Activated CD4-positive, alpha-beta T cell treated with anti-CD3 and anti-CD28 coated beads, Interleukin-2, amount 10 ng/mL, durations not matched to agents 7 days and 5 days (primary cell): ENCODE measurements at regions not wholly inside any gene's neighbourhood (a gene's known extent, or its start where the extent isn't known, plus 50 kb on each side); places are given as distances from the start of the nearest gene placed in this dataset.

Source experiments
- CTCF ChIA-PET: fragments of 350-600 bp; sonication (Branson Sonifier 250); formaldehyde crosslinking; loops from one replicate; lab custom pipeline; 2021; ENCODE audit warnings: antibody characterized with exemption; lab: Charles Lee
- POLR2A ChIA-PET: fragments of 350-600 bp; sonication (Branson Sonifier 250); formaldehyde crosslinking; loops from one replicate; lab custom pipeline; 2021; ENCODE audit warnings: antibody characterized with exemption; lab: Charles Lee
- DNase-seq: peaks from one replicate; pipeline ENCODE4 v3.0.0-alpha.2; 2020
- H3K27ac Mint-ChIP-seq: one replicate; pipeline ENCODE4 v1.8.0; 2021; ENCODE audit warnings: mild to moderate bottlenecking, moderate library complexity, mixed read lengths
- H3K27me3 Mint-ChIP-seq: one replicate; pipeline ENCODE4 v1.8.0; 2021; ENCODE audit warnings: mixed read lengths
- H3K36me3 Mint-ChIP-seq: one replicate; pipeline ENCODE4 v1.8.0; 2021; ENCODE audit warnings: low read depth, mixed read lengths
- H3K4me1 Mint-ChIP-seq: one replicate; pipeline ENCODE4 v1.8.0; 2021; ENCODE audit warnings: mixed read lengths
- H3K4me3 Mint-ChIP-seq: one replicate; pipeline ENCODE4 v1.8.0; 2021; ENCODE audit warnings: mild to moderate bottlenecking, moderate library complexity, mixed read lengths
- H3K9me3 Mint-ChIP-seq: one replicate; pipeline ENCODE4 v1.8.0; 2021; ENCODE audit warnings: mixed read lengths

- POLR2A ChIA-PET, result no interaction called here
- Mint-ChIP-seq H3K27me3 (no peaks in the 10 kb centered on the region), H3K4me1 (no peaks in the 10 kb centered on the region), H3K9me3 (no peaks in the 10 kb centered on the region), H3K4me3 (no peak overlapping the region), H3K27ac (no peak overlapping the region), H3K36me3 (no peaks in the 10 kb centered on the region)
- CTCF ChIA-PET, result no interaction called here
- DNase-seq, result no peak
Measured at GRCh38 chr10:126842836-126843235, 62.4 kb upstream of the DOCK1 start.

GRCh38 chr10:126843299-126843934 is 61.8 kb upstream of the DOCK1 start:
- H3K27me3 Mint-ChIP-seq, result no peaks in the 10 kb centered on the region
- H3K4me3 Mint-ChIP-seq, result no peak overlapping the region
- no peaks in the 10 kb centered on the region for H3K36me3 Mint-ChIP-seq
- no peak for DNase-seq
- no peak overlapping the region for H3K27ac Mint-ChIP-seq
- ChIA-PET POLR2A (no interaction called here), CTCF (no interaction called here)
- no peaks in the 10 kb centered on the region for H3K4me1 Mint-ChIP-seq
- no peaks in the 10 kb centered on the region for H3K9me3 Mint-ChIP-seq

- H3K27me3 Mint-ChIP-seq, result no peaks in the 10 kb centered on the region
- ChIA-PET POLR2A (no interaction called here), CTCF (interaction anchor here (0.5 kb wide), 1 partner anchor 368 kb away, joined by 3 read pairs; no protein-coding TSS in a partner anchor)
- DNase-seq, result no peak
- H3K4me1 Mint-ChIP-seq, result no peaks in the 10 kb centered on the region
- H3K4me3 Mint-ChIP-seq, result no peak overlapping the region
- no peak overlapping the region for H3K27ac Mint-ChIP-seq
- no peaks in the 10 kb centered on the region for H3K36me3 Mint-ChIP-seq
- H3K9me3 Mint-ChIP-seq, result no peaks in the 10 kb centered on the region
Measured at GRCh38 chr10:126844406-126844805, 60.8 kb upstream of the DOCK1 start.

GRCh38 chr10:126846469-126846868 is 58.8 kb upstream of the DOCK1 start:
- no peaks in the 10 kb centered on the region for H3K9me3 Mint-ChIP-seq
- H3K27ac Mint-ChIP-seq, result no peak overlapping the region
- H3K36me3 Mint-ChIP-seq, result no peaks in the 10 kb centered on the region
- no peak overlapping the region for H3K4me3 Mint-ChIP-seq
- ChIA-PET POLR2A (no interaction called here), CTCF (no interaction called here)
- no peaks in the 10 kb centered on the region for H3K4me1 Mint-ChIP-seq
- DNase-seq, result no peak
- no peaks in the 10 kb centered on the region for H3K27me3 Mint-ChIP-seq

- Mint-ChIP-seq H3K27ac (no peak overlapping the region), H3K4me3 (no peak overlapping the region), H3K9me3 (no peaks in the 10 kb centered on the region), H3K27me3 (no peaks in the 10 kb centered on the region), H3K36me3 (no peaks in the 10 kb centered on the region), H3K4me1 (no peaks in the 10 kb centered on the region)
- CTCF ChIA-PET, result no interaction called here
- POLR2A ChIA-PET, result interaction anchor here (0.6 kb wide), 1 partner anchor 879 kb away, joined by 3 read pairs; no protein-coding TSS in a partner anchor
- DNase-seq, result no peak
Measured at GRCh38 chr10:126846959-126847358, 58.3 kb upstream of the DOCK1 start.

GRCh38 chr10:126847666-126848065 is 57.6 kb upstream of the DOCK1 start:
- ChIA-PET CTCF (no interaction called here), POLR2A (interaction anchor here (0.6 kb wide), 1 partner anchor 880 kb away, joined by 3 read pairs; no protein-coding TSS in a partner anchor)
- H3K36me3 Mint-ChIP-seq, result no peaks in the 10 kb centered on the region
- no peaks in the 10 kb centered on the region for H3K9me3 Mint-ChIP-seq
- no peaks in the 10 kb centered on the region for H3K27me3 Mint-ChIP-seq
- H3K4me3 Mint-ChIP-seq, result no peak overlapping the region
- H3K27ac Mint-ChIP-seq, result no peak overlapping the region
- no peaks in the 10 kb centered on the region for H3K4me1 Mint-ChIP-seq
- DNase-seq, result no peak

GRCh38 chr10:126849646-126850045 is 55.6 kb upstream of the DOCK1 start:
- Mint-ChIP-seq H3K27me3 (no peaks in the 10 kb centered on the region), H3K27ac (no peak overlapping the region), H3K36me3 (no peaks in the 10 kb centered on the region), H3K9me3 (no peaks in the 10 kb centered on the region), H3K4me3 (no peak overlapping the region), H3K4me1 (no peaks in the 10 kb centered on the region)
- ChIA-PET POLR2A (no interaction called here), CTCF (no interaction called here)
- DNase-seq, result no peak

- H3K9me3 Mint-ChIP-seq, result no peaks in the 10 kb centered on the region
- DNase-seq, result no peak
- H3K4me1 Mint-ChIP-seq, result no peaks in the 10 kb centered on the region
- CTCF ChIA-PET, result no interaction called here
- no peaks in the 10 kb centered on the region for H3K27me3 Mint-ChIP-seq
- H3K27ac Mint-ChIP-seq, result no peak overlapping the region
- H3K36me3 Mint-ChIP-seq, result no peaks in the 10 kb centered on the region
- POLR2A ChIA-PET, result no interaction called here
- no peak overlapping the region for H3K4me3 Mint-ChIP-seq
Measured at GRCh38 chr10:126851414-126852108, 53.7 kb upstream of the DOCK1 start.

- Mint-ChIP-seq H3K4me3 (no peak overlapping the region), H3K36me3 (no peaks in the 10 kb centered on the region), H3K27me3 (no peaks in the 10 kb centered on the region), H3K4me1 (no peaks in the 10 kb centered on the region), H3K9me3 (peaks cover 5% of the 10 kb centered on the region), H3K27ac (no peak overlapping the region)
- ChIA-PET CTCF (no interaction called here), POLR2A (no interaction called here)
- DNase-seq, result no peak
Measured at GRCh38 chr10:126854726-126855495, 50.3 kb upstream of the DOCK1 start.
